HG03521 (cell line): ENCODE measurements at regions not wholly inside any gene's neighbourhood (a gene's known extent, or its start where the extent isn't known, plus 50 kb on each side); places are given as distances from the start of the nearest gene placed in this dataset.
"Not testable (repeated sequence)": the region's sequence is repeated elsewhere in the genome, so short reads cannot be mapped to it uniquely, and the experiment has no call there.

Experiments used
- ATAC-seq: cut with Tn5 transposase; IDR thresholded peaks from one replicate; pipeline ENCODE4 v1.9.1; 2021; ENCODE audit warnings: mild to moderate bottlenecking, moderate library complexity; ENCODE audit not compliant: unreplicated experiment

GRCh38 chr5:91611746-91612145, 228.6 kb upstream of the ARRDC3 start:
- ATAC-seq: no peak

GRCh38 chr5:91607675-91608074, 224.6 kb upstream of the ARRDC3 start:
- no peak for ATAC-seq

DNA sequence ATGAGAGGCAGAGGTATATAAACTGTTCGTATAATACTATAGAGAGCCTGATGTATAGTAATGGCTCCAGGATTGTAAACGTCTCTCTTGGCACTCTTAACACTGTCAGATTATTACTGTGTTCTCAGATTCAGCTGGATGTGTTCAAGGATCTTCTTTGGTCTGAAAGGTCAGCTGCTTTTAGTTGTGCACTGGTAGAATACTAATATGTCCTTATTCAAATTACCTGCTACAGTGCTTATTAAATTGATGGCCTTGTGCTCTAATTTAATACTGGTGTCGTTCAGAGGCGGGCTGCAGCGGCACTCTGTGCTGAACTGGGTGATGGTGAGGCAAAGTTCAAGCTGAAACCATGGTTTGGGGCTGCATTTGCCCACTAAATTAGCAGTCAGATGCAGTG, 216.7 kb upstream of the ARRDC3 start:
- ATAC-seq: no peak

DNA sequence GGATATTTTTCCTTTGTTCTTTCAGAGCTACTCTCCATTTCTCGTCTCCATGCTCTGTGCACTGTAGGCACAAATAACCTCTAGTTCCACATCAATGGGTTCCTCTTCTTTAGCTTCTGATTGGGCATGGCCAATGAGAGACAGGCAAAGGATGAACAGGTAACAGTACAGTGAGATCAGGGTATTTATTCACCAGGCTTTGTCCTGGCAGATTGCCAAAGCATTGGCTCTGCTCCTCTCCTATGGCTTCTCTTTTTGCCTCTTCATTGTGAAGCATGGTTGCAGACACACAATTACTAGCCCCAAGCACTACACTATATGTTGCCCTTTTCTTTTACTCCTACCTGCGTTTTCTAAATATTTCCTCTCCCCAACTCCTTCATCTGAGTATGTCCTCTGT, 215.1 kb upstream of the ARRDC3 start:
- no peak for ATAC-seq

DNA sequence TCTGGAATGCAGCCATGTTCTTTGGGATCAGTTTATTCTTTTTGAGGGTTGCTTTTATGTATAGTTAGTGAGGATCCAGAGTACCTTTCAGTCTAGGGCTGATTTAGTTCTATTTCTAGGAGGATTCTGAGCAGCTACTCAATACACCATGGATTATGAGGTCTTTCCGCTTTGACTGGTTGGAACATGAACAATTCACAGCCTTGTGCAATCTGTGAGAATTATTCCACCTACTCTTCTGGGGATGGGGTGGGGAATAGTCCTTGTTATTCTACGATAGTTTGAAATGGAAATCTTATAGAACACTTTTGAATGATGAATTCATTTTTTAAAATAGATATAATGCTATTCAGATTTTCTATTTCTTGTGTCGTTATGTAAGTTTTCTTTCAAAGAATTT, 212.3 kb upstream of the ARRDC3 start:
- ATAC-seq: no peak

DNA sequence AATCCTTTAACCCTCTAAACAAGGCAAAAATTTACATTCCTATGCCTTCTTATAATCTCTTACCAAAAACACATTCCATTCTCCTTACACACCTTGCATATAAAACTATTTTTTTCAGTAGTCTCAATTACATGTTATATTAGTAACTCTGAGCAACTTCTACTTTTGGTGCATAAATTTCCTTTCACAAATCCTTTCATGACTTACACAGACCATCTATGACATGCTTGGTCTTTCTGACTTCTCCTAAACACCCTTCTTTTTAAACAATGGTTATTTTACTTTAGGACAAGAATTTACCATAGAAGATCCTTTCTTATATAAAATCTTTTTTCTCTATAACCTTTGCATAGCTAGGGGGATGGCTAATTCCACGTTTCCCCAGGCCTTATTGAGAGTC, 208.0 kb upstream of the ARRDC3 start:
- ATAC-seq: no peak

- no peak for ATAC-seq
Measured at GRCh38 chr5:91586232-91586631, 203.1 kb upstream of the ARRDC3 start.

DNA sequence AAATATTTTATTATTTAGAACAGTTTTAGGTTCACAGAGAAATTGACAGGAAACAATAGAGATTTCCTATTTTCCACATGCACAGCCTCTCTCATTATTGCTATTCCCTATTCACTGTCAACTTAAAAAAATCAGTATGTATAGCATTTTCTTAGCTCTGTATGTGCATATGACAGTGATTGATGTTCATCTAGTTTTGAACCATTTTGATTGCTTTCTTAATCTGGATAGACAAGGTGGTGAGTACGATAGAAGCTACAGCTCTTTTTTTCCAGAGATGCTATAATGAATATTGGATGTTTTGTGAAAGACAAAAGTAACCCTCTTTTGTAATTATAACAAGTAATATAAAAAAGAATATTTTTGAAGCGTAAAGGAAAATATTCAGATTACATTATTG, 201.2 kb upstream of the ARRDC3 start:
- no peak for ATAC-seq

DNA sequence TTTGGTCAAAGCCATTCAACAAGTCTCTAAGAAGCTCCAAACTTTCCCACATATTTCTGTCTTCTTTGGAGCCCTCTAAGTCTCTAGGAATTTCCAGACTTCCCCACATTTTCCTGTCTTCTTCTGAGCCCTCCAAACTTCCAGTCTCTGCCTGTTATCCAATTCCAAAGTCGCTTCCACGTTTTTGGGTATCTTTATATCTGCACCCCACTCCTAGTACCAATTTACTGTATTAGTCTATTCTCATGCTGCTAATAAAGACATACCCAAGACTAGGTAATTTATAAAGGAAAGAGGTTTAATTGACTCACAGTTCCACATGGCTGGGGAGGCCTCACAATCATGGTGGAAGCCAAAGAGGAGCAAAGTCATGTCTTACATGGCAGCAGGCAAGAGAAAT, 182.9 kb upstream of the ARRDC3 start:
- ATAC-seq: not testable (repeated sequence)

GRCh38 chr5:91562922-91563321, 179.8 kb upstream of the ARRDC3 start:
- no peak for ATAC-seq

GRCh38 chr5:91541696-91542095, 158.6 kb upstream of the ARRDC3 start:
- no peak for ATAC-seq

- no peak for ATAC-seq
Measured at GRCh38 chr5:91538179-91538578, 155.1 kb upstream of the ARRDC3 start.

- ATAC-seq: no peak
Measured at GRCh38 chr5:91535499-91535898, 152.4 kb upstream of the ARRDC3 start.

DNA sequence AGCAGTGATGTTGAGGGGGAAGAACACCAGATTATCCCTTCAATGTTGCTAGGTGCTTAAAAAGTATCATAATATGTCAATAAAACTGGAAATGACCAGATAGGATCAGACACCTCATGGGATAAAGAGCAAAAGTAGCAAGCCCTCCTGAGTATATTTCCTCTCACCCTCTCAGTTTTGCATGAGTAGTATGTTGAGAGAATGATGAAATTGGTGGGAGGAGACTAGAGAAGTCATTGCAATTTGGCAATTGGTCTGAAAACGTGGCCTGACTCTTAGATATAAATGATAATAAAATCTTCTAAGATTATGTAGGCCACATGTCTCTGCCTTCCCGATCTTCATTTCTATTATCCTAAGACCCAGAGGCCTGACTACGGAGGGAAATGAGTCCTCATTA, 151.2 kb upstream of the ARRDC3 start:
- no peak for ATAC-seq

DNA sequence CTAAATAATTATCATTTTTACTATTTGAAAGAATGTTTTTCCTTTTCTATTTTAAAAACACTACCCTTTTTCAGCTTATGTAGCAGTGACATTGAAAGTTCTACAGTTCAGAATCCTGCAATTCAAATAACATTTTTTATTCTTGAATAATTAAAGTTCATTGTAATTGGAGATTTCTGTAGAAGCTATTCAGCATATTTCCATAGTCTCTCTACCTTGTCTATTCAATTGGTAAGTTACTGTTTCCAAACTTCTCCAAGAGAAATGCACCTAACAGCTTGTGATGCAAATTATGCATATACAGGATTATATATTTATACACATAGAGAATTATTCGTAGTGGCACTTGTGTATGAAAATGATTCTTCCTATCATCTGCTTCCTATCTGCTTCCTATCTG, 149.7 kb upstream of the ARRDC3 start:
- ATAC-seq: no peak

DNA sequence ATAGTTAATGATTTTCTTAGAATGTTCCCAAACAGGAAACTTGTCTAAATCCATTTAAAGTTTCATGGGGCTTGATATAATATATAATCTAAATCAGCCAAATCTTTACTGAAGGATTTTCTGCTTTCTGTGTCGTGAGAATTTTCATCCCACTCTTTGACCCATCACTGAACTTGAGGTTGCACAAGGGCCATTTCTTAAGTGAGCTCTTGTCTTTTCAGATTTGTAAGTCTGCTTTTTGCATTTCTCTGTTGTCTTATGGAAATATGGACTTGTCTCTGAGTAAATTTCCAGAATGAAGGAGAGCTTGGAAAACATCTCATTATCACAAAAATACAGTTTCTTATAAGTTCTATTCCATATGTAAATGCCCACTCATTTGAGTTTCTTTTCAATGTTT, 149.2 kb upstream of the ARRDC3 start:
- ATAC-seq: no peak

GRCh38 chr5:91528831-91529230, 145.7 kb upstream of the ARRDC3 start:
- no peak for ATAC-seq

DNA sequence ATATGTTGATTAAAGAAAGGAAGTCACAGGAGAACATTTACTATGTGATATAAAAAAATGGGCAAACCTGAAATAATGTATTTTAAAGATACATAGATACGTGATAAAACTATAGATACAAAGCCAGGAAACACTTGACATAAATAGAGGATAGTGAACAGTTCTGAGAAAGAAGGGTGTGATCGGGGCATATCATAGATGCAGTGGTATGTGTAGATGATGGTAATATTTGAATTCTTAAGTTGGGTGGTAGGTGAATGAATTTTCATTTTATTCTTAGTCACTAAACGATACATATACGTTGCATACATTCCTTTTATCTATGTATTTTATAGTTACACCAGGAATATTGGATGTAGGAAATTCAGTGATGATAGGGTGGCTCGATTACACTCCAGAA, 138.7 kb upstream of the ARRDC3 start:
- ATAC-seq: no peak

GRCh38 chr5:91521334-91521733, 138.2 kb upstream of the ARRDC3 start:
- ATAC-seq: no peak

- no peak for ATAC-seq
Measured at GRCh38 chr5:91514400-91514799, 131.3 kb upstream of the ARRDC3 start.

DNA sequence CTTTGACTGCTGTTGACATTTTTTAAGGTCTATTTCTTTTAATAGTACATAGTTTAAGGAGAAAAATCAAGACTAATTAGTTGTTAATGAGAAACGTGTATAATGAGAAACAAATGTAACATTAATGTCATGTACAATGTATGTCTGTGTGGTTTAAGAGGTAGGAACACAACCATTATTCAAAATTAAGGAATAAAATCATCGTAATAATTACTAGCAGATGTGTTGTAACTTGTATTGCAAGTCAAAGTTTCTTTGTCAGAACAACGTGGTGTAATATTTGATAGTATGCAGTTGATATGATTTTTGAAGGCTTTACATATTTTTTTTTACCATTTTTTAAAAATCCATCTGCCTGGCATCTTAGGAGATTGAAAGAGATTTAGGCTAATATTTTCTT, 120.2 kb upstream of the ARRDC3 start:
- no peak for ATAC-seq

GRCh38 chr5:91500758-91501157, 117.6 kb upstream of the ARRDC3 start:
- no peak for ATAC-seq

GRCh38 chr5:91499943-91500531, 116.9 kb upstream of the ARRDC3 start:
- peak; percentile 60 for ATAC-seq

GRCh38 chr5:91495699-91496098, 112.6 kb upstream of the ARRDC3 start:
- no peak for ATAC-seq
